ENCODE measurements at regions not wholly inside any gene's neighbourhood (a gene's known extent, or its start where the extent isn't known, plus 50 kb on each side); places are given as distances from the start of the nearest gene placed in this dataset.
A peak's percentile ranks its signal among the peaks of the same experiment; 100 is the strongest.

DNA sequence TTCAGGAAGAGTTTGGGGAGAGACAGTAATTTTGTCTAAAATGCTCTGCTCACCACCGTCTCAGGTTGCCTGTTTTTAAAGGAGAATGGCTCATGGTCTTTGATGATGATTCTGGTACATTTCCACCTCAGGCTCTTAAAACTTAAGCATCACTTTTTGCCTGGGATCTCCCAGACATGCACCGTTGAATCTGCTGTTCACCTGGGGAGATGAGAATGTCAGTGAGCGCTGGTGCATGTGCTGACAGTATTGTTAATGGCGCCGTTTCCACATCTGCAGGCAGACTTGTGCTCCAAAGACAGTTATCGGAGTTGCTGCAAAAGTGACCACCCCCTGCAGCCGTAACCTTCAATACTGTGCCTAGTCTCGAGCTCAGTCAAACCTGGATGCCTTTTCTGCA, 219.0 kb upstream of the TPM1 start:
- no peak for DNase-seq

DNA sequence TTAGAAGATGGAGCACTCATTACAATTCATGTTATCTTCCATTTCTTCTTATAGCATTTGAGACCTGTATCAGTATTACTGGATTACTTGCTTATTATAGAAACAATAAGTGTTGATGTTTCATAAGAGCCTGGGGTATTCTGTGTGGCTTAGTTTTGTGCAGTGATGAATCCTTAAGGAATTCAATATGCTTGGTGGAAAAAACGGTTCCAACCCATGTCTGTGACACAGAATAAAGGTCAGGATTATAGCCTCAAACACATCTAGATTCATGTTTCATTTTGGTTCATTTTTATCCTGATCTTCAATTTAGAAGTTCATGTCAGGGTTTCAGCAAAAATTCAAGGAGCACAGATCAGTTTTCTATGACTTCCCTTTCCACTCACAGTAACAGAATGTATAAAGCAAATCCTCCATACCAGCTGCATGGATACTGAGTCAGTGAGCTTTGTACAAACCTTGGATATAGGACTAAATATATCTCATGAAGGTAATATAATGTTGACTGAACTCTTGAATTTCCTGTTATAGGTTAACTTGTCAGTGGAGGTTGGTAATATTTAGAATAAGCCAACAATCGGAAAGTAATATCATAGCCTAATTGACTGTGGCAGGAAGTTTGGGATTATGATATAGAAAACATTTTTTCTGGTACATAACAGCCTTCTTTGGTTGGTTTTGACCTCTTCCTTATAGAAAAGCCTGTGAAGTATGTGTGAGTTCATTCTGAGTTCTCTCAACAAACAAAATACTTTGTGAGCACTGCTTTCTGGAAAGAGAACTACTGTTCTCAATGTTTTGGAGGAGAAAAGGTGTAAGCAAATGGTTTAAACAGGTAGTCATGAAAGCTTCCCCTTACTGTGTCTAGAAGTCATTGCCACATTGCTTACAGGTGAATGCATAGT, 218.2 kb upstream of the TPM1 start:
- DNase-seq: no peak

DNA sequence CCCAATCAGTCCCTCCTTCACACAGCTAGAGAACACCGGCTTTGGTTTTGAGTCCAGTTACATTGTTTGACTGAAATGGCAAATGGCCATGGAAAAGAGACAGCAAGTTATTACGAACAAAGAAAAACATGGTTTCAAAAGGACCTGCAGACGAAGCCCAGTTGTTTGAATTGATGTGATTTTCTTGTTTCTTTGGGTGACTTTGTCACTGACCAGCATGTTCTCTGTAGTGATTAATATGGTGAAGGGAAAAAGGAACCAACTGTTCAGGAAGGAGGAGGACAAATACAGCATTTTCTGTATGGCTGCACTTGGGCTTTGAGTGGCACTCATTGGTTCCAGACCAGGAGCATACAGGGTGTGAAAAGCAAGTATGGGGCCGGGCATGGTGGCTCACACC, 217.4 kb upstream of the TPM1 start:
- no peak for DNase-seq

DNA sequence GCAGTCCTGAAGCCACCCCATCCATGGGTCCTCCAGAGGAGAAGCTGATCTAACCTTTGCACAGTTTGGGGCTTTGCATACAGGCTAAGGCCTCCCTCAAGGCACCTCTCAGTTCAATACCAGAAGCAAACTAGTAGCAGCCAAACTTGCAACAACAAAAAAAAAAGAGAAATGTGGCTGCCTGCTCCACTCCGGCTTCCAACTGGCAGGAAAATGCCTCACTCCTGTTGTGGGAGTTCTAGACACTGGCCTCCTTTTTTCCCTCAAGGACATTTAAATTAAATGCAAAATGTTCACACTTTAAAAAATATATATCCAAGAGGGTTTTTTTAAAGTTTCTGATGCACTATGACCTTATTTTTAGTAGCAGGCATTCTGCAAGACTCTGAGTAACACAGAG, 216.0 kb upstream of the TPM1 start:
- DNase-seq: no peak

DNA sequence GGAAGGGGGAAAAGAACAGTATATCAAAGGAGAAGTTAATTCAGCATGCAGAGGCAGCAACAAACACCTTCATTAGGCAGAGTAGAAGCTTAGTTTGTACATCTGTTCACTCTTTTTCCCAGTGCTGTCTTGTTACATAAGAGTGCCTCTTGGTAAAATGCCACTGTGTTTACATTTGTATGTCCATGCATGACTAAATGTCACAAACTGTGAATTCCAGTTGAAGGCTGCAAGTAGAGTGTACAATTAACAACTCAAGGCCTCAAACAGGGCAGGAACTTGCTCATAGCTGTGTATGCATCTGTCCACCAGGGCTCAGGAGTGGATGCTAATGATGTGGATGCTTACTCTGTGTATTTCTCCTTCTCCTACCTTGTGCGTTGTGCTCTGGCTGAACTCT, 214.2 kb upstream of the TPM1 start:
- DNase-seq: no peak

DNA sequence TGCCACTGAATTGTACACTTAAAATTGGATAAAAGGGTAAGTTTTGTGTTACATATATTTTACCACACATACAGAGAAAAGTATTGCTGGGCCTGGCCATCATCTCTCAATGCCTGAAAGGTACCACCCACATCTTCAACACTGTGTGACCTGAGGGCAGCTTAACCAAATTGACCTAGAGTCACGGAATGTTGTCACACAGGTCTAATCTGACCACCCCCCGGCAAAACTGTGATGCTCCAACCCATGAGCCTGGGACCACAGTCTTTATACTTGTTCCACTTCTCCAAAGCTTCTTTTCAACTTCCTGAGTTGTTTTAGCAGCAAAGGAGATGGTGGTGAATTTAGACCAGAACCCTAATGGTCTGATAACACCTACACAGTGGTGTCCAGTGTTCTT, 210.3 kb upstream of the TPM1 start:
- no peak for DNase-seq

DNA sequence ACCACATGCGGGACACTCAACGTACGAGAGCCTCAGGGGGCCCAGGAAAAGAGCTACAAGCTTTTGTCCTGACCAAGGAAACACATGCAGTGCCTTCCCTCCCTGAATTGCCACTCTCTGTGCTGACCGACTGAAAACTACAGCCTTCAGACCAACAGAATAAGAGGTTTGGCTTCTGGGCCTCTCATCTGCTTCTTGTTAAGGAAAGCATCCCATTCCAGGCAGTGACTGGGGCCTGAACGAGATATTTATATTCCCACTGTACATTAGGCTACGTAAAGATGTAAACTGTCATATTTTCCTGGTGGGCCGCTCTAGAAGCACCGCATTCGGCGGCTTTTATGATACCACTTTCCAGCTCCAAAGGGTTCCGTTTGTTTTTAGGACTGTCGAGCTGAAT, 208.9 kb upstream of the TPM1 start:
- DNase-seq: no peak

DNA sequence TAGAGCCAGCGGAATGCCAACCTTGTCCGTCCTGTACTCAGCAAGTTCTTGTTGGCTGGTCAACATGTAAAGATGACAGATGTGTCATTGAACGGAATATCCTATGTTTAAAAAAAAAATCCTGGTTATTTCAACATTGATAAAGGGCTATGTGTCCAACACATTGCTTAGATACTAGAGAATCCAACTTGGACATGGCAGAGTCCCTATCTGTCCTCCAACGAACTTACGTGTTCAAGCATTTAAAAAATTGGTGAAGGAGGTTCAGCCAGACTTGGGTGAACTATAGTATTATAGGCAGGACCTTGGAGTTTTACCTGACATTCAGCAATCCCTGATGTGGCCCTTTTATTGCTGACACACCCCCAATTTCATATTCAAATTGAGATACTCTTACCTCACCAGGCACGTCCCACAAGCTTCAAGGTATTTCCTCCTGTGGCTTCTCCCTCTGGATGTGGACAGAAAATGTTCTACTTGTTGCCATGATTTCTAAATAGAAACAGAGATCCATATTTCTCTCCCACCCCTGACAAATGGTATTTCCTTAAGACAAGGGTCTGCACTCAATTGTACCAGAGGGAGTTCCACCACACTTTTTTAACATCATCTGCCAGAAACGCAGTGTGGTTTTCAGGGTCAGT, 207.7 kb upstream of the TPM1 start:
- DNase-seq: peak; percentile 40

DNA sequence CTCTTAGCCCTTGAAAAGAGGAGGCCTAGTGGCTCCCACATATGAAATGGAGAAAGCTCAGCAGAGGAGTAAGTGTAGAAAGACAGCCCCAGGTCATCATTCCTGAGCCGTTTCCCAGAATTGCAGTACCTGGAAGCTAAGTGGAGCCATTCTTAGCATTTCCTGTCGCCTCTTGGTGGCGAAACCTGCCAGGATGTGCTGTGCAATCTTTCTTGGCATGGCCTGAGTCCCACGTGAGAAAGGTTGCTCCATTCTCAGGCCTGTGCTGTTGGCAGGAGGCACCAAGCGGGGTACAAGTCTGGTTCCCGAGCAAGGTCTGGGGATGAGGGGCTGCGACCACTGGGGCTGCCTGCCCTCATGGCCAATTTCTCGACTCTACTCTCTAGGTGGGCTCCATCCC, 207.2 kb upstream of the TPM1 start:
- DNase-seq: peak; percentile 76

DNA sequence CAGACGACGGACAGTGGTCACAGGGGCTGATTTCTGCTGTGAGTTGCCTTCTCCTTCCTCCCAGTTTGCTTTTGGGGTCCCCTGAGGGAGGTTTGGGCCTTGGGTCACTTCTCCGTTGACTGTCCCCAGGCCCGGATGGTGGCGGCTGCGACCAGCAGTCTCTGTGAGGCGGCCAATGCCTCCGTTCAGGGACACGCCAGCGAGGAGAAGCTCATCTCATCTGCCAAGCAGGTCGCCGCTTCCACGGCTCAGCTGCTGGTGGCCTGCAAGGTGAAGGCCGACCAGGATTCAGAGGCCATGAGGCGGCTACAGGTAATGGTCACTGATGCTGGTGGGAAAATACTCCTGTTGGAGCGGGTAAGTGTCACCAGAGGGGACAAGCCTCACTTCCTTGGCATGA, 206.8 kb upstream of the TPM1 start:
- no peak for DNase-seq

DNA sequence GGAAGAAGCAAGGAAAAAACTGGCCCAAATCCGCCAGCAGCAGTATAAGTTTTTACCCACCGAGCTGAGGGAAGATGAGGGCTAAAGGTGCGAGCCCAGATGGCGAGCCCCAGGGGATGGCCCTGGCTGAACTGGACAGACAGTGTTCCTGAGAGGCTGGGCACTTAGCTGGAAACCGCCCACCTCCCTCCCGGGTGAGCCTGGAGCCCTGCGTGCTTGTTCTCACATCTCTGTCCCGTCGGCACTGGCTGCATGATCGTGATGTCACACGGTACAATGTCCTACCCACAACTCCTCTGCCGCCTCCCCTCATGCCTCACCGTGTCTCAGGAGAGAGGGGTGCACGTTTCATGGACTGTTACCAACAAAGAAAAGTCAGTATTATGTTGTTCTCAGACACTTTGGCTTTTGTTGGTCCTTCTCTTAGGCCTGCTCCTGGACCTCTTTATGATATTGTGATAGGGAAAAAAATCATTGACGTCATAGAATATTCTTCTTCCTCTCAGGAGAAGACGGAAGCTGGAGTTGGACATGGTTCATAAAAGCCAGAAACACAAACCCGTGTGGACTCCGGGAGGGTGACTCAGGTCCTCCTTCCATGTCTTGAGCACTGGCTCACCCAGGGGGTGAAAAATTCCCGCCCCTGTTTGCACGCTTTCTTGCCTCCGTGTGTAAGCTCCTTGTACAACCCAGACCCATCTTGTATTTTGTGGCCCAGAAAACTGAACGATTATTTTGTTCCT, 201.8 kb upstream of the TPM1 start:
- no peak for DNase-seq

DNA sequence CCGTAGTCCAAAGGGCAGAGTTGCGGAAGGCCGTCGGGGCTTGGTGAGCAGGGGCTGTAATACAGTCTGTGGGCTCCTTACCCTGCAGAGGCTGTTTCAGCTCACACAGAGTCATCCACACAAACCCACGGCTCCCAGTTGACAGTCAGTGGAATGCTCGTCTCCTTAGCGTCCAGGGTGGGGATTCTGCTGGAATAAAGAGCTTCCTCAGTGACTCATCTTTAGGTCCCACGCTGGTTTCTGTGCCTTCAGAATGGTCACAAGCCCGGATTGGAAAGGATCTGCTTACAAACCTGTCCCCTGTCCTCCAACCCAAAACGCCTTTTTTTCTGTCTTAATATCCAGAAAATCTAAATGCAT, 201.3 kb upstream of the TPM1 start:
- no peak for DNase-seq

DNA sequence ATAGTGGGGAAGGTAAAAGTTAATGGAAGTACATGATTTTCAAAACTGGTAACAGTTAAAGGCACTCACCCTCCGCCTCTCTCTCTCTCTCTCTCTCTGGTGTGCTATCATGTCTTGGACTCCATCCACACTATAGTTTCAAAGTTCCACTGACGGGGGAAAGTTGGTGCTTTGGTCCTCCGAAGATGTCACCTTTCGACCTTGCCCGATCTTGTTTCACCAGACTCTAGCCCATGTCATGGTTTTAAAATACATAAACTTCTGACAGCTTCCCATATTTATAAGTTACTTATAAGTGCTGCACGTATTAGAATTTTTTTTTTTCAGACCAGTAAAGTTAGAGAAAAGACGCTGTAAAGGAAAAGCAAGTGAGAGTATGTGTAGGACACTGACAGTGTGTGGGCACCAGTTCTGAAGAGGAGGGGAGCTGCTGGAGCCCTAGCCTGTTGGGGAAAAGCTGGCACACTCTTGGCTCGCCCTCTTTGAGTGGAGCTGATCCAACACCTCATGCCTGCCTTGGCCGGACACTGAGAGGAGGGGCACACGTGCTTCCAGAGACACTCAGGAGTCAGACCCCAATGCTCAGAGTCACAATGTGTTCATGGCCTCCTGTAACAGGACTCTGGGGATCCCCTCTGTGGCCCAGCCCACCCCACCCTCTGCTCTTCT, 200.5 kb upstream of the TPM1 start:
- no peak for DNase-seq

DNA sequence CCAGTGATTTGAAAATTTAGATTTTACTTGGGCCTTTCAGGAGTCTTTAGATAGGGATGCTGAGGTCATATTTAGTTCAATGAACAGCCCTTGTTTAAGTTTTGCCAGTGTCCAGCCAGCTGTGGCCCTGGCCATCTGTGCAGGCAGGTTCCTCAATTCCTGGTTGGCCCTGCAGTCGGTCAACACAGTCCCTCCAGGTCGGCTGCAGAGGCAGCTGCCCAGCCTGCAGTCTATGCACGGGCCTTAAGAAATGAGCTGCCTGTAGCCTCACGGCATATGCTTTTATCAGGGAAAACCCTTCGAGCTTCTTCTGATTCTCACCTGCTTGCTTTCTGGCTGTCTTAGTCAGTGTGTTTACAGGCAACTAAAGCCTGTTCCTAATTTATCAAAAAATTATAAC, 199.2 kb upstream of the TPM1 start:
- DNase-seq: no peak

DNA sequence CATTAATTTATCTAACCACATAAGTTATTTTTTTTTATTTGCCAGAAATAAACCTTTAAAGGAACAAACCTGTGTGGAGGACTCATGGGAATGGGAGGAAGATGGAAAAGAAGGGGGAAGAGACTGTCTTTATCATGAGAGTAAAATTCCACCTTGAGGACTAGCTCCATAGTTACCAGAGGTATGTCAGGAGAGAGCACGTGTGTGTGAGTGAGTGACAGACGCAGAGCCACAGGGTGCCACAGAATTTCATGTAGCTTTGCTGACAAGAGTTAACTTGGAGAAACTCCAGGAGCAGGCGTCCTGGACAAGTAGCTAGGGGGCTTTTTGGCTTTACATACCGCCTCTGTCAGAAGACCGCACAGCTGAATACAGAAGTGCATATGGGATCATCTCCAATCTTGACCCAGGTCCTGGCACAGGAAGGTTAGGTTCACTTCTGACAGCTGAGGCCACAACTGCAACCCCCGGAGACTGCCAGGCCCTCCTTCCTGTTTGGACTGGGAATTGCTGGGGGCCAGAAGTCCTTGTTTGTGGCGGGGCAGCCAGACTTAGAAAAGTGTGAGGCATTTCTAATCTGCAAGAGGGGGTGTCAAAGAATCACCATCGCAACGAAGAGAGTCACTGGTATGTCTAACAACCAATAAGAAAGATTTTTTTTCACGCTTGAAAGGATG, 197.8 kb upstream of the TPM1 start:
- no peak for DNase-seq

DNA sequence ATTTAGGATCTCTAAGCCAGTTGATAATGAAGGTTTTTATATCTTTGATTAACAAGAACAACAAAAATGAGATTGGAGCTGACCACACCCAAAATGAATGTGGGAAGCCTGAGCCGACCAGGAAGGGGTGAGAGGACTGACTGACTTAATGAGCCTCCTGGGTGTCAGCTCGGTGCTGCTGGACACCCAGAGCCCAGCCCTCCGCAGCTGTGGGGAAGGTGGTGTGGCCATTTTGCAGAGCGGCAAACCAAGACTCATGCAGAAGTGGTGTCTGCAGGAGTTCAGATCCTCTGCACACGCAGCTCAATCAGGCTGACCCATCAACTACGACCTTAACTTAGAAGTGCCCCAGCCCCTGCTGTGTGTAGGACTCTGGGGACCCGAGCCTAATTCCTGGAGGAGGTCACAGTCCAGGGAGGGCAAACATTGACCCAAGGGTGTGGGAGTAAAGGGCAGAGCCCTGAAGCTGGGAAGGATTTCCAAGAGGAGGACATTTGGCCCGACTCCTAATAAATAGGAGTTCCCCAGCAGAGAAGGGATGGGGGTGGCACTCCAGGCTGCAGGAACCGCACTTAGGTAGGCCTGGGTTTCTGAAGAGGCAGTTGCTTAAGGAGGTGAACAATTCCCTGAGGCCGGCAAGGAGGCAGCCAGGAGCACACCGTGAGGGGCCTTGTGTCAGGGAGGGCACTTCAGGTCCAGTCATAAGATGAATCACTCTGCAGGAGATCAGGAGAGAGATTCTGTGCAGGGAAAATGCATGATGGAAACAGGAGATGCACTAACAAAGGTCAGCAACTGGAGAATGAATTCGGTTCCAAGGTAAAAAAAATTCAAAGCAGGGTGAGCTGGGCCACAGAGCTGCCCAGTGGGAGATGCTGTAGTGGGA, 197.1 kb upstream of the TPM1 start:
- DNase-seq: peak; percentile 83

DNA sequence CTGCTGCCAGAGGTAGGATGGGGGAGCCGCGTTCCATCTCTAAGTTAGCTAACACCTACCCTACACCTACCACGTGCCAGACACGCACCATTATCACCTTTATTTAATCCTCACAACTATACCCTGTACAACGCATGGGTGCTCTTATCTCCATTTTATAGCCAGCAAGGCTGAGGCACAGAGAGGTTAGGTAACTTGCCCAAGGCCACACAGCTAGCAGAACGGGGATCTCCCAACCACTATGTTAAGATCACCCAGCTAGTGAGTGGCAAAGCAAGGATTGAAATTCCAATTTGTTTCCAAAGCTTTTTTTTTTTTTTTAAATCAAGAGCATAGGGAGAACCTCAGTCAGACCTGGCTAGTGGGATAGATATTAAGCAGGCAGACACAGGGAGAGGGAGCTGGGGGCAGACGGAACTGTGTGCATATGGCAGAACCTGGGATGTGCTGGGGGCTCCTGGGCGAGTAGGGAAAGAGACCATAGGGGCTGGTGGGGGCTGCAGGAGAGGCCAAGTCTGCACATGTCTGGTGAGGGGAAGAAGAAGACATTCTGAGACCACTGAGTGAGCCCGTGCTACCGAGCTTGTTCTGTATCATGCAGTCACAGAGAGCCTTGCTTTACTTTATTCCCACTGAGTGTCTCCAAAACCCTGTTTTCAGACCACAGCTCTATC, 196.3 kb upstream of the TPM1 start:
- DNase-seq: no peak

DNA sequence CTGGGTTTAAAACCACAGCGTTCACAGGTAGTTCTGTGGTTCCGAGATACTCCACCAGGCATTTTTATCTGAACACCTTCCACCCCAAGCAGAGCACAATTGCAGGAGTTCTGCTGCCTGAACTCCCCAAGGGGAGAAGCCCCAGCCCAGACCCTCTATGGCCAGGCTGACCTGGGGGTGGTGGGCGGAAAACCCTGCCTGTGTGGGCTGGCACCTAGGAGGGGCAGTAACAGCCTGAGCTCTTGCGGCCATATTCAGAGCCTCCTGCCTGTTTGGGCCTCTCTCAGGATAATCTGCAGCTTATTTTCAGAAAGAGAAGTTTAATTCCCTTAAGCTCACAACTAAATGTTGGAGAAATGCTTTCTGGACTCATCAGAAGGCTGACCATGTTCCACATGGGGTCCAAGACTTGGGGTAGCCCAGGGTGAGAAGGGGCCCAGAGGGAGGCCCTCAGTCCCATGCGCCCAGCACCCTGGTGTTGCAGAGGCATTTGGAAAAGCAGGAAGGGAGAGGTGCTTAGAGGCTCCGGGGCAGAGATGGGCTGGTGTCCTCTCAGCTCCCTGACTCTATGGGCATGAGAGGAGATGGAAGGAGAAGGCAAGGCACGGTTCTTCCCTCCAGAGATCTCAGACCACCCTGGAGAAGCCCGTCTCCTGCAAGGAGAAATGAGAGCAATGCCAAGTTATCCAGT, 195.6 kb upstream of the TPM1 start:
- DNase-seq: no peak

DNA sequence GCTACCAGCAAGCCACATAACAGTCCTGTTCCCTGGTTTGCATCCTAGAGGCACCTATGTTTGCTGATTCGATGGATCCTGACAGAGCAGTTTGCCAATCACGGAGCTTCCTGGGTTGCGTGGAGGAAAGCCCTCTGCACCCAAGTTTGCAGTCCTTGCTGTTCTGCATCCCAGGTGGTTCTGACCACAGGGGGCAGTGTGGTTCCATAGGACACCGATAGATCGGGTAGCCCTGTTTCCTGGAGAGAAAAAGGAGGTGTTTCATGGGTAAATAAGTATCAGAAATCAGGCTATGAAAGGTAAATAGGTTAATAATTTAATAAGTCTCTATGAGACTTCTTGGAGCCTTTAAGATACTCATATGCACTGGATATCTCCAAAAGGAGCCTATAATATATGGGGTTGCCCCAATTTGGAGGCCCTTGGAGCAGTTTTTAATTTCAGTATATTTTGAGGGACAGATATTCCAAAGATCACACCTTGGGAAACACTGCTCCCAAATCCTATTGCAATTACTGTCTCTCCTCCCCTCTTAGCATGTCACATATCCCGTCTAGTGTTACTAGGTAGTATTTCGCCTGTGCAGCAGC, 194.6 kb upstream of the TPM1 start:
- peak; percentile 39 for DNase-seq

DNA sequence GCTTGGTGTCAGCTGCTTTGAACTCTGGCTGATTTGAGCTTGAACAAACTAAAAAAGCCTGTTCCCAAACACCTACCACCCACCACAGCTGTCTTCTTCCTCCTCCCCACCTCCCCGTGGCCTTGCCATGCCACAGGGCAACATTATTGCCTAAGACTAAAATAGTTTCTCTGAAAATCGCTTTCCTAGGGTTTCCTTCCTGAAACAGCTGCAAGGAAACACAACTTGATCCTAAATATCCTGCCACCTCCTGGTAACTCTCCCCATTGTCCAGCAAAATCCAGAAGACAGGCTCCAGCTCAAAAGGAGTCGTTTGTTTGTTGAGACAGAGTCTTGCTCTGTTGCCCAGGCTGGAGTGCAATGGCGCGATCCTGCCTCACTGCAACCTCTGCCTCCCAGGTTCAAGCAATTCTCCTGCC, 193.9 kb upstream of the TPM1 start:
- DNase-seq: peak; percentile 36

All from NCI-H226 (cell line).